GM19025 (cell line): ENCODE measurements at regions not wholly inside any gene's neighbourhood (a gene's known extent, or its start where the extent isn't known, plus 50 kb on each side); places are given as distances from the start of the nearest gene placed in this dataset.
"Not testable (repeated sequence)": the region's sequence is repeated elsewhere in the genome, so short reads cannot be mapped to it uniquely, and the experiment has no call there.

Experiments used
- ATAC-seq: cut with Tn5 transposase; IDR thresholded peaks from one replicate; pipeline ENCODE4 v1.9.1; 2021; ENCODE audit warnings: mild to moderate bottlenecking, low read depth, moderate library complexity; ENCODE audit not compliant: unreplicated experiment

- ATAC-seq: no peak
Measured at GRCh38 chr3:634511-634910, 437.9 kb downstream of the CHL1 start.

GRCh38 chr3:635393-635792, 438.8 kb downstream of the CHL1 start:
- no peak for ATAC-seq

GRCh38 chr3:643376-643775, 446.8 kb downstream of the CHL1 start:
- ATAC-seq: no peak

- ATAC-seq: no peak
Measured at GRCh38 chr3:655824-656223, 437.0 kb upstream of the CNTN6 start.

GRCh38 chr3:661356-661755, 431.5 kb upstream of the CNTN6 start:
- no peak for ATAC-seq

- ATAC-seq: no peak
Measured at GRCh38 chr3:674116-674515, 418.7 kb upstream of the CNTN6 start.

- no peak for ATAC-seq
Measured at GRCh38 chr3:675846-676245, 417.0 kb upstream of the CNTN6 start.

GRCh38 chr3:683770-684169, 409.1 kb upstream of the CNTN6 start:
- no peak for ATAC-seq

GRCh38 chr3:690770-691169, 402.1 kb upstream of the CNTN6 start:
- no peak for ATAC-seq

- no peak for ATAC-seq
Measured at GRCh38 chr3:700514-700913, 392.3 kb upstream of the CNTN6 start.

- ATAC-seq: no peak
Measured at GRCh38 chr3:707041-707440, 385.8 kb upstream of the CNTN6 start.

GRCh38 chr3:713006-713621, 379.7 kb upstream of the CNTN6 start:
- no peak for ATAC-seq

- no peak for ATAC-seq
Measured at GRCh38 chr3:713947-714620, 378.7 kb upstream of the CNTN6 start.

GRCh38 chr3:721086-721485, 371.7 kb upstream of the CNTN6 start:
- ATAC-seq: no peak

- ATAC-seq: no peak
Measured at GRCh38 chr3:732326-732928, 360.4 kb upstream of the CNTN6 start.

- ATAC-seq: no peak
Measured at GRCh38 chr3:733313-733712, 359.5 kb upstream of the CNTN6 start.

GRCh38 chr3:757711-758110, 335.1 kb upstream of the CNTN6 start:
- no peak for ATAC-seq

GRCh38 chr3:759106-759505, 333.7 kb upstream of the CNTN6 start:
- ATAC-seq: no peak

GRCh38 chr3:773433-773832, 319.4 kb upstream of the CNTN6 start:
- ATAC-seq: not testable (repeated sequence)

- no peak for ATAC-seq
Measured at GRCh38 chr3:775178-775880, 317.5 kb upstream of the CNTN6 start.

- ATAC-seq: no peak
Measured at GRCh38 chr3:780505-780904, 312.3 kb upstream of the CNTN6 start.
